HepG2 (cell line): ENCODE measurements at regions not wholly inside any gene's neighbourhood (a gene's known extent, or its start where the extent isn't known, plus 50 kb on each side); places are given as distances from the start of the nearest gene placed in this dataset.

Experiments used
- CHD2 ChIP-seq: IDR thresholded peaks from 2 replicates; pipeline ENCODE4 v1.6.1; 2011; ENCODE audit warnings: low read depth, low read length, improper control_type of control experiment
- ETV6 ChIP-seq: sonication (generic); formaldehyde crosslinking; conservative IDR thresholded peaks from 2 replicates; pipeline ENCODE4 v1.4.0; 2020; ENCODE audit warnings: missing genetic modification reagents
- KAT2B ChIP-seq: fragments of 150-350 bp; IDR thresholded peaks from 2 replicates; pipeline ENCODE4 v1.6.1; 2014; ENCODE audit warnings: low read depth, low read length, borderline replicate concordance
- NCOA1 ChIP-seq: sonication (generic); formaldehyde crosslinking; IDR thresholded peaks from 2 replicates; pipeline ENCODE4 v1.9.0; 2021; ENCODE audit warnings: missing genetic modification reagents
- SNAPC2 ChIP-seq: sonication (generic); formaldehyde crosslinking; IDR thresholded peaks from 2 replicates; pipeline ENCODE4 v1.8.1; 2022; ENCODE audit warnings: mild to moderate bottlenecking, missing genetic modification reagents
- SP1 ChIP-seq, 2 experiments: fragments of 450-650 bp in 1 of 2; sonication (generic) in 1 of 2; formaldehyde crosslinking in 1 of 2; IDR thresholded peaks; 2 replicates each; pipeline versions ENCODE4 v1.4.0 to v1.6.1; 2016 to 2020; ENCODE audit warnings: missing genetic modification reagents in 1 of 2
- TAF1 ChIP-seq: sonication (generic); formaldehyde crosslinking; IDR thresholded peaks from 2 replicates; pipeline ENCODE4 v1.4.0; 2020; ENCODE audit warnings: missing genetic modification reagents
- ZNF224 ChIP-seq: sonication (generic); formaldehyde crosslinking; IDR thresholded peaks from 2 replicates; pipeline ENCODE4 v1.5.0; 2020; ENCODE audit warnings: mild to moderate bottlenecking, missing genetic modification reagents
- ZNF281 ChIP-seq: sonication (generic); formaldehyde crosslinking; IDR thresholded peaks from 2 replicates; pipeline ENCODE4 v1.4.0; 2020; ENCODE audit warnings: missing genetic modification reagents, borderline replicate concordance
- ZNF354B ChIP-seq: sonication (generic); formaldehyde crosslinking; IDR thresholded peaks from 2 replicates; pipeline ENCODE4 v1.8.0; 2022; ENCODE audit warnings: mild to moderate bottlenecking, missing genetic modification reagents
- ZNF512 ChIP-seq: sonication (generic); formaldehyde crosslinking; IDR thresholded peaks from 2 replicates; pipeline ENCODE4 v1.4.0; 2020; ENCODE audit warnings: mild to moderate bottlenecking, missing genetic modification reagents

GRCh38 chr16:64308721-64309120 lies 813.1 kb downstream of the CDH11 start:
- TF ChIP-seq ZNF281 (CRISPR knock-in tag) (no peak), CHD2 (no peak), KAT2B (no peak), SP1 (IDR thresholded peaks at IDR 0.05) (no peak), SP1 (CRISPR knock-in tag; IDR thresholded peaks at IDR 0.05) (no peak), ZNF354B (CRISPR knock-in tag) (no peak), ETV6 (CRISPR knock-in tag) (no peak), SNAPC2 (CRISPR knock-in tag) (no peak), ZNF224 (CRISPR knock-in tag) (no peak), TAF1 (CRISPR knock-in tag) (no peak), NCOA1 (CRISPR knock-in tag) (no peak), ZNF512 (CRISPR knock-in tag) (no peak)
